Lung (tissue), 11 donors: ENCODE measurements at regions not wholly inside any gene's neighbourhood (a gene's known extent, or its start where the extent isn't known, plus 50 kb on each side); places are given as distances from the start of the nearest gene placed in this dataset.

Source experiments
- ATAC-seq: fragments of 200-7000 bp; cut with Tn5 transposase; one replicate; pipeline ENCODE4 v1.9.1; 2020; ENCODE audit warnings: moderate number of reproducible peaks; ENCODE audit not compliant: insufficient read depth, low FRiP score
- DNase-seq, 3 donors: peaks; one replicate each; pipeline ENCODE4 v3.0.0-alpha.2; 2013 to 2017
- H3K27ac ChIP-seq, 2 donors: one replicate each; pipeline ENCODE4 v1.5.1; 2013; ENCODE audit warnings: mild to moderate bottlenecking in 2 of 2, moderate library complexity in 2 of 2, control low read depth in 1 of 2, inconsistent platforms in 1 of 2, low read depth in 1 of 2, low read length in 1 of 2
- H3K27me3 ChIP-seq, 3 donors: one replicate each; pipeline ENCODE4 v1.5.1; 2013; ENCODE audit warnings: low read length in 2 of 3; ENCODE audit not compliant: control insufficient read depth in 3 of 3, insufficient read depth in 3 of 3
- H3K36me3 ChIP-seq, 4 donors: one replicate each; pipeline ENCODE4 v1.5.1; 2013; ENCODE audit warnings: low read length in 4 of 4, mild to moderate bottlenecking in 1 of 4, moderate library complexity in 1 of 4; ENCODE audit not compliant: control insufficient read depth in 4 of 4, insufficient read depth in 4 of 4
- H3K4me1 ChIP-seq, 5 donors: one replicate each; pipeline ENCODE4 v1.5.1; 2013; ENCODE audit warnings: low read length in 5 of 5, mild to moderate bottlenecking in 2 of 5, moderate library complexity in 1 of 5; ENCODE audit not compliant: control insufficient read depth in 5 of 5, insufficient read depth in 5 of 5
- H3K4me3 ChIP-seq: one replicate; pipeline ENCODE4 v1.5.1; 2013; ENCODE audit warnings: mild to moderate bottlenecking, control low read depth, moderate library complexity
- H3K9ac ChIP-seq, 2 donors: one replicate each; pipeline ENCODE4 v1.5.1; 2013; ENCODE audit warnings: low read length in 2 of 2, control low read depth in 1 of 2; ENCODE audit not compliant: insufficient read depth in 1 of 2
- H3K9me3 ChIP-seq, 4 donors: one replicate each; pipeline ENCODE4 v1.5.1; 2013; ENCODE audit warnings: low read length in 3 of 4, mild to moderate bottlenecking in 1 of 4, moderate library complexity in 1 of 4; ENCODE audit not compliant: control insufficient read depth in 4 of 4, insufficient read depth in 3 of 4
- WGBS, 2 donors: extraction: QIAGEN DNeasy Blood & Tissue Kit; methylation state at CpG; one replicate each; pipeline ENCODE4 v1.1.7; 2013; 5-methylcytosine and 5-hydroxymethylcytosine counted together
- TF ChIP-seq, protein P1 (sequence below): IDR thresholded peaks from 2 replicates; pipeline ENCODE4 v1.5.1; 2012; ENCODE audit warnings: mild to moderate bottlenecking; ENCODE audit errors: control extremely low read depth, extremely low read depth
- donor health status: control.
- donor health status: control.
- donor health status: Bipolar disorder and iron deficiency.
- donor health status: healthy.
- donor health status: DM: yes; HTN: yes; CAD: no.

DNA sequence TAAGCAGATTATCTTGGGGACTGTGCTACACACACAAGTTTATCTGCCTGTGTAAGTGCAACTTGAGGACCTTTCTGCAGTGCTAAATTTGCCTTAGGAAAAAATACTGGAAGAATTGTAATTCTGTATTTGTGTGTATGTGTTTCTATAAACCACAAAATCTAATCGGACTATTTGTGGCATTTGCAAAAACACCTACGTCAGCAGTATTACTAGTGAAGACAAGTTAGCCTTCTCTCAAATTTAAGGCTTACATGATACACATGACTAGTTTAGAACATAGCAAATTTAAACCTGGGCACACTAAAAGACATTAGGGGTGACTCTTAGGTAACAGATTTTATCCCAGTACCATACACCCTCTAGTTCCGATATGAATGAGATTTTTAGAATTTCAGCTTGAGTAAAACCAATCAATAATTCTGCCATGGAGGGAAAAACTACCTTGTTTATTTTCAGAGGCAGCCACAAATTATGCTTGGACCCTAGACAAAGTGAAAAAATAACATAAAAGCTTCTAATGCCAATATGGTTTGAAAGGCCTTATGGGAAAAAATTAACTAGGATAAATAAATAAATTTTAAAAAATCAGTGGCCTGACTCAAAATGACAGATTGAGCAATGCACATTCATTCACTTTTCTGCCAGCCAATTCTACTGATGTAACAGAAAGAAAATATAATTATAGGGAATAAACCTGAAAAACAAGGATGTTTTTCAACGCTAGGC lies 176.4 kb downstream of the SNCA start:
- TF ChIP-seq, protein P1, sequence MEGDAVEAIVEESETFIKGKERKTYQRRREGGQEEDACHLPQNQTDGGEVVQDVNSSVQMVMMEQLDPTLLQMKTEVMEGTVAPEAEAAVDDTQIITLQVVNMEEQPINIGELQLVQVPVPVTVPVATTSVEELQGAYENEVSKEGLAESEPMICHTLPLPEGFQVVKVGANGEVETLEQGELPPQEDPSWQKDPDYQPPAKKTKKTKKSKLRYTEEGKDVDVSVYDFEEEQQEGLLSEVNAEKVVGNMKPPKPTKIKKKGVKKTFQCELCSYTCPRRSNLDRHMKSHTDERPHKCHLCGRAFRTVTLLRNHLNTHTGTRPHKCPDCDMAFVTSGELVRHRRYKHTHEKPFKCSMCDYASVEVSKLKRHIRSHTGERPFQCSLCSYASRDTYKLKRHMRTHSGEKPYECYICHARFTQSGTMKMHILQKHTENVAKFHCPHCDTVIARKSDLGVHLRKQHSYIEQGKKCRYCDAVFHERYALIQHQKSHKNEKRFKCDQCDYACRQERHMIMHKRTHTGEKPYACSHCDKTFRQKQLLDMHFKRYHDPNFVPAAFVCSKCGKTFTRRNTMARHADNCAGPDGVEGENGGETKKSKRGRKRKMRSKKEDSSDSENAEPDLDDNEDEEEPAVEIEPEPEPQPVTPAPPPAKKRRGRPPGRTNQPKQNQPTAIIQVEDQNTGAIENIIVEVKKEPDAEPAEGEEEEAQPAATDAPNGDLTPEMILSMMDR: no peak
- H3K9me3 ChIP-seq: no peaks in the 10 kb centered on the region
- no peaks in the 10 kb centered on the region for H3K4me1 ChIP-seq
- WGBS, 2 donors: 93% methylated on average over 4 of the region's 4 CpGs
- H3K27ac ChIP-seq: no peak overlapping the region
- no peak for DNase-seq
- no peaks in the 10 kb centered on the region for H3K36me3 ChIP-seq
- no peaks in the 10 kb centered on the region for H3K27me3 ChIP-seq
- H3K4me3 ChIP-seq: no peak overlapping the region
- no peak overlapping the region for H3K9ac ChIP-seq
- ATAC-seq: no peak

GRCh38 chr4:89658701-89659024 lies 178.3 kb downstream of the SNCA start:
- Histone ChIP-seq H3K4me1 (no peaks in the 10 kb centered on the region), H3K4me3 (no peak overlapping the region), H3K9me3 (no peaks in the 10 kb centered on the region), H3K9ac (no peak overlapping the region), H3K27me3 (no peaks in the 10 kb centered on the region), H3K36me3 (no peaks in the 10 kb centered on the region), H3K27ac (no peak overlapping the region)
- TF ChIP-seq, protein P1: no peak
- WGBS, 2 donors: 88 to 92% methylated on average over 2 of the region's 2 CpGs
- DNase-seq (no peak), ATAC-seq (no peak)

DNA sequence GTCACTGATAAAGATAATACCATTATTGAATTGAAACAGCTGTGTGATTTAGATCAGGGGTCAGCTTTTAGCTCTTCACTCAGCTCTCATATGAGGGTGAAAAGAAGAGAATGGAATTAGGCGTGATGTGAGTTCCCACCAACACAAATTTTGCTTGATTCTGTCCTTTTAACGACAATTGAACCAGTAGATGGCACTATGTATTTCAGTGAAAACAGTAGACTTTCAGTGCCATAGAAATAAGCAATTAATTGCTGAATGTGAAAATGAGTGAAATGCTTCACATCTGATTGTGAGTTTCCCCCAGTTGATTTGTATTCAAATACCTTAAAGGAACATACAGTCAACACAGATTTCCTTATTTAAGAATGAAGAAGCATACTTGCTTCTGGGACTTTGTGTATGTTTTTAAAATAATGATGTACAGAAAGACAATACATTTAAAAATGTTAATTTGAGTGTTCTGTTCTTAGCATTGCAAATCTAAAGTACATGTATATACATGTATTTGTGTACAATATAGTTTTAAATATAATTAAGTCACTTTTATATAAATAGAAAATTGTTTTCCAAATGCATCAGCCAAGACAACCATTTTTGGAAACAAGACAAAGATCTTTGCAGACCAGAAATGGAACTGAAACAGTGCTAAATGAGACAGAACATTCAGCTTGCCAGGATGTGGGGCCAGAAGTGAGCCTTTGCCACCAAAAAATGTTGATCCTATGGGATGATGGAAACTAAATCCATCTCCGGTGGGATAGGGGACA lies 178.8 kb downstream of the SNCA start:
- no peak for ATAC-seq

More for the DNA sequence above, 178.8 kb downstream of the SNCA start:
- Histone ChIP-seq H3K4me3 (no peak overlapping the region), H3K4me1 (peaks cover 0 to under 1% (median 0%) of the 10 kb centered on the region in 5 donors), H3K9me3 (no peaks in the 10 kb centered on the region), H3K9ac (no peak overlapping the region), H3K27me3 (no peaks in the 10 kb centered on the region), H3K36me3 (no peaks in the 10 kb centered on the region), H3K27ac (no peak overlapping the region)
- peak in 2 of 3 donors; percentile 57 to 68 for DNase-seq
- WGBS, 2 donors: 45 to 46% methylated on average over 3 of the region's 3 CpGs
- TF ChIP-seq, protein P1: no peak
